Adrenal gland (tissue), 5 donors: ENCODE measurements at regions not wholly inside any gene's neighbourhood (a gene's known extent, or its start where the extent isn't known, plus 50 kb on each side); places are given as distances from the start of the nearest gene placed in this dataset.

Experiments
- CTCF ChIP-seq, 6 experiments: fragments of 450-650 bp in 4 of 6; fragments of 200-600 bp in 2 of 6; sonication (generic) in 1 of 6; IDR thresholded peaks; 1 replicate in 5 of 6; 2 replicates in 1 of 6; pipeline versions ENCODE4 v1.5.1 to v1.8.0; 2016 to 2021; ENCODE audit warnings: antibody characterized with exemption in 6 of 6, mild to moderate bottlenecking in 2 of 6, moderate library complexity in 1 of 6
- POLR2A ChIP-seq, 2 donors: fragments of 450-650 bp; IDR thresholded peaks; one replicate each; pipeline ENCODE4 v1.6.1; 2017; ENCODE audit warnings: antibody characterized with exemption in 2 of 2, mild to moderate bottlenecking in 2 of 2, moderate library complexity in 1 of 2
- donor health status: DM: no; HTN: no; CAD: no.

GRCh38 chr5:13263701-13264100 is 680.8 kb downstream of the DNAH5 start:
- no peak for TF ChIP-seq CTCF (IDR thresholded peaks at IDR 0.05)
- TF ChIP-seq POLR2A (IDR thresholded peaks at IDR 0.05) = no peak
